H9 (cell line): ENCODE measurements at regions not wholly inside any gene's neighbourhood (a gene's known extent, or its start where the extent isn't known, plus 50 kb on each side); places are given as distances from the start of the nearest gene placed in this dataset.

Source experiments
- DNase-seq: peaks from one replicate; pipeline ENCODE4 v3.0.0-alpha.2; 2017
- H2AFZ ChIP-seq: one replicate; pipeline ENCODE4 v1.6.1; 2013; ENCODE audit warnings: mild to moderate bottlenecking, low read length, control low read depth, moderate library complexity
- H2AK5ac ChIP-seq: 2 replicates; pipeline ENCODE4 v1.6.1; 2013; ENCODE audit warnings: low read length, control low read depth, mixed read lengths; ENCODE audit not compliant: insufficient read length
- H2BK120ac ChIP-seq: one replicate; pipeline ENCODE4 v1.6.1; 2013; ENCODE audit warnings: low read depth, mild to moderate bottlenecking, low read length, control low read depth, inconsistent platforms; ENCODE audit not compliant: poor library complexity, severe bottlenecking
- H2BK12ac ChIP-seq: 2 replicates; pipeline ENCODE4 v1.6.1; 2013; ENCODE audit warnings: low read length, control low read depth, mixed read lengths, low read depth; ENCODE audit not compliant: insufficient read length
- H2BK15ac ChIP-seq: 2 replicates; pipeline ENCODE4 v1.6.1; 2013; ENCODE audit warnings: low read depth, low read length, control low read depth
- H2BK20ac ChIP-seq: one replicate; pipeline ENCODE4 v1.6.1; 2013; ENCODE audit warnings: low read depth, mild to moderate bottlenecking, low read length, control low read depth, inconsistent platforms; ENCODE audit not compliant: poor library complexity, severe bottlenecking
- H2BK5ac ChIP-seq: 2 replicates; pipeline ENCODE4 v1.6.1; 2013; ENCODE audit warnings: low read length, control low read depth, mixed read lengths; ENCODE audit not compliant: insufficient read length
- H3K14ac ChIP-seq: 2 replicates; pipeline ENCODE4 v1.6.1; 2013; ENCODE audit warnings: low read length, control low read depth; ENCODE audit not compliant: insufficient read depth
- H3K18ac ChIP-seq: 2 replicates; pipeline ENCODE4 v1.6.1; 2013; ENCODE audit warnings: low read depth, mild to moderate bottlenecking, mixed read lengths, low read length, control low read depth; ENCODE audit not compliant: insufficient read length
- H3K23ac ChIP-seq: 2 replicates; pipeline ENCODE4 v1.6.1; 2013; ENCODE audit warnings: low read length, control low read depth, mixed read lengths, low read depth; ENCODE audit not compliant: insufficient read length
- H3K23me2 ChIP-seq: 2 replicates; pipeline ENCODE4 v1.6.1; 2013; ENCODE audit warnings: low read depth, mild to moderate bottlenecking, mixed read lengths, low read length, control low read depth; ENCODE audit not compliant: insufficient read length, poor library complexity, severe bottlenecking
- H3K27ac ChIP-seq: 2 replicates; pipeline ENCODE4 v1.5.1; 2013; ENCODE audit warnings: low read length, control low read depth, mixed read lengths, low read depth; ENCODE audit not compliant: insufficient read length
- H3K27me3 ChIP-seq: 2 replicates; pipeline ENCODE4 v1.6.1; 2013; ENCODE audit warnings: low read length, control low read depth, inconsistent platforms; ENCODE audit not compliant: insufficient read depth
- H3K4ac ChIP-seq: 2 replicates; pipeline ENCODE4 v1.6.1; 2013; ENCODE audit warnings: low read depth, mild to moderate bottlenecking, control low read depth, inconsistent platforms, low read length, moderate library complexity
- H3K4me1 ChIP-seq: 2 replicates; pipeline ENCODE4 v1.6.1; 2013; ENCODE audit warnings: low read length, control low read depth, inconsistent platforms; ENCODE audit not compliant: insufficient read depth
- H3K4me2 ChIP-seq: 2 replicates; pipeline ENCODE4 v1.6.1; 2013; ENCODE audit warnings: low read length, control low read depth, mixed read lengths; ENCODE audit not compliant: insufficient read length, insufficient read depth
- H3K56ac ChIP-seq: 2 replicates; pipeline ENCODE4 v1.6.1; 2013; ENCODE audit warnings: low read depth, mild to moderate bottlenecking, mixed read lengths, low read length, control low read depth; ENCODE audit not compliant: insufficient read length
- H3K79me1 ChIP-seq: 2 replicates; pipeline ENCODE4 v1.6.1; 2013; ENCODE audit warnings: low read depth, mild to moderate bottlenecking, moderate library complexity, low read length, control low read depth, inconsistent platforms; ENCODE audit not compliant: insufficient read depth, poor library complexity, severe bottlenecking
- H3K79me2 ChIP-seq: 2 replicates; pipeline ENCODE4 v1.6.1; 2013; ENCODE audit warnings: low read length, control low read depth, inconsistent platforms; ENCODE audit not compliant: insufficient read depth
- H3K9ac ChIP-seq: 2 replicates; pipeline ENCODE4 v1.6.1; 2013; ENCODE audit warnings: low read length, control low read depth, mixed read lengths; ENCODE audit not compliant: insufficient read length; ENCODE audit errors: extremely low read depth
- H3K9me3 ChIP-seq: one replicate; pipeline ENCODE4 v1.6.1; 2013; ENCODE audit warnings: low read depth, low read length, inconsistent platforms; ENCODE audit not compliant: control insufficient read depth
- H3T11ph ChIP-seq: one replicate; pipeline ENCODE4 v1.6.1; 2013; ENCODE audit warnings: mild to moderate bottlenecking, low read length, control low read depth, inconsistent platforms
- H4K20me1 ChIP-seq: one replicate; pipeline ENCODE4 v1.6.1; 2013; ENCODE audit not compliant: control insufficient read depth, insufficient read length, insufficient read depth
- H4K5ac ChIP-seq: 2 replicates; pipeline ENCODE4 v1.6.1; 2013; ENCODE audit warnings: low read depth, mild to moderate bottlenecking, mixed read lengths, low read length, control low read depth; ENCODE audit not compliant: insufficient read length
- H4K8ac ChIP-seq: replicated peaks from 2 replicates; pipeline ENCODE4 v1.6.1; 2013; ENCODE audit warnings: low read length, control low read depth, mixed read lengths, low read depth; ENCODE audit not compliant: insufficient read length
- H4K91ac ChIP-seq: 2 replicates; pipeline ENCODE4 v1.6.1; 2013; ENCODE audit warnings: low read depth, mild to moderate bottlenecking, moderate library complexity, mixed read lengths, low read length, control low read depth; ENCODE audit not compliant: insufficient read length
- H3K27ac Mint-ChIP-seq, 3 experiments: 2 replicates in 2 of 3; 3 replicates in 1 of 3; pipeline ENCODE4 v1.8.0; 2020 to 2021; ENCODE audit warnings: mixed read lengths in 3 of 3, mild to moderate bottlenecking in 1 of 3, moderate library complexity in 1 of 3
- H3K27me3 Mint-ChIP-seq: 2 replicates; pipeline ENCODE4 v1.8.0; 2021; ENCODE audit warnings: low read depth, mild to moderate bottlenecking, moderate library complexity, mixed read lengths
- H3K36me3 Mint-ChIP-seq, 3 experiments: 2 replicates in 2 of 3; 3 replicates in 1 of 3; pipeline ENCODE4 v1.8.0; 2020 to 2021; ENCODE audit warnings: low read depth in 3 of 3, mixed read lengths in 3 of 3; ENCODE audit not compliant: insufficient read depth in 1 of 3
- H3K4me1 Mint-ChIP-seq, 2 experiments: 2 replicates each; pipeline ENCODE4 v1.8.0; 2020; ENCODE audit warnings: mixed read lengths in 2 of 2
- H3K4me3 Mint-ChIP-seq, 2 experiments: 2 replicates in 1 of 2; 3 replicates in 1 of 2; pipeline ENCODE4 v1.8.0; 2020 to 2021; ENCODE audit warnings: mild to moderate bottlenecking in 2 of 2, mixed read lengths in 2 of 2, moderate library complexity in 1 of 2
- H3K9me3 Mint-ChIP-seq, 2 experiments: 2 replicates in 1 of 2; 3 replicates in 1 of 2; pipeline ENCODE4 v1.8.0; 2020; ENCODE audit warnings: mild to moderate bottlenecking in 2 of 2, mixed read lengths in 2 of 2, moderate library complexity in 1 of 2
- WGBS: extraction: QIAGEN DNeasy Blood & Tissue Kit; methylation state at CpG from one replicate; pipeline ENCODE4 v1.1.7; 2013; ENCODE audit warnings: missing lambda C conversion rate, low lambda C conversion rate, mixed read lengths; ENCODE audit not compliant: insufficient read length; ENCODE audit errors: extremely low coverage; 5-methylcytosine and 5-hydroxymethylcytosine counted together
- TF ChIP-seq, protein P1 (sequence below): fragments of 200-600 bp; sonication (generic); conservative IDR thresholded peaks from 3 replicates; pipeline ENCODE4 v1.8.0; 2021; ENCODE audit warnings: antibody characterized with exemption, mild to moderate bottlenecking

DNA sequence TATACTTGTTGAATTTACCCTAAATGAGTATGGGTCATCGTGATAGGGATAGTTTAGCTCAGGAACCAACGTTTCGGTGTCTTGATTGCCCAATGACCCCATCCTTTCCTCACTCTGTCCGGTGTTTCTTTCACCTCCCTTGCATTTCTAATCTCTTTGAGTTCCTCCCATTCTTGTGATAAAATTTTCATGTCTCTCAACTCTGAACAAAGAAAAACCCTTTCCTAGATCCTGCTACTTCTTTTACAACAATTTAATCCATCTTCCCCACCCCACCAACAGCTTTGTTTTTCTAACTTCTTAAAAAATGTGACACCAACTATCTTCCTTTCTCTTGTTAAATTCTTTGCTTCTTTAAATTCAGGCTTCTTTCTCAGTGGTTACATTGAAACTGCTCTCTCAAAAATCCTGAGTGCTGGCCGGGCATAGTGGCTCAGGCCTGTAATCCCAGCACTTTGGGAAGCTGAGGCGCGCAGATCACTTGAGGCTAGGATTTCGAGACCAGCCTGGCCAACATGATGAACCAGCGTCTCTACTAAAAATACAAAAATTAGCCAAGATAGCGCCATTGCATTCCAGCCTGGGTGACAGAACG lies 130.3 kb upstream of the MINDY3 start:
- H3K18ac ChIP-seq: no peak overlapping the region
- H3K9me3 Mint-ChIP-seq: peaks cover 2 to 3% of the 10 kb centered on the region in 2 experiments; a peak in 2 of 5 replicates
- no peak overlapping the region for H3K14ac ChIP-seq
- H3K4me1 Mint-ChIP-seq: peaks cover 39 to 43% of the 10 kb centered on the region in 2 experiments
- H3K9ac ChIP-seq: no peak overlapping the region
- H3K27ac ChIP-seq: peak overlapping the region; percentile 80
- H2BK120ac ChIP-seq: no peak overlapping the region
- H2BK15ac ChIP-seq: no peak overlapping the region
- no peak overlapping the region for H2BK20ac ChIP-seq
- no peak for DNase-seq
- H3K4ac ChIP-seq: no peak overlapping the region
- no peak overlapping the region for H2BK12ac ChIP-seq
- peak overlapping the region in 2 of 3 experiments; percentile 40 to 92; a peak in 5 of 7 replicates for H3K27ac Mint-ChIP-seq
- no peak overlapping the region for H2AFZ ChIP-seq
- H3K27me3 ChIP-seq: no peaks in the 10 kb centered on the region
- H3K79me1 ChIP-seq: no peaks in the 10 kb centered on the region
- TF ChIP-seq, protein P1, sequence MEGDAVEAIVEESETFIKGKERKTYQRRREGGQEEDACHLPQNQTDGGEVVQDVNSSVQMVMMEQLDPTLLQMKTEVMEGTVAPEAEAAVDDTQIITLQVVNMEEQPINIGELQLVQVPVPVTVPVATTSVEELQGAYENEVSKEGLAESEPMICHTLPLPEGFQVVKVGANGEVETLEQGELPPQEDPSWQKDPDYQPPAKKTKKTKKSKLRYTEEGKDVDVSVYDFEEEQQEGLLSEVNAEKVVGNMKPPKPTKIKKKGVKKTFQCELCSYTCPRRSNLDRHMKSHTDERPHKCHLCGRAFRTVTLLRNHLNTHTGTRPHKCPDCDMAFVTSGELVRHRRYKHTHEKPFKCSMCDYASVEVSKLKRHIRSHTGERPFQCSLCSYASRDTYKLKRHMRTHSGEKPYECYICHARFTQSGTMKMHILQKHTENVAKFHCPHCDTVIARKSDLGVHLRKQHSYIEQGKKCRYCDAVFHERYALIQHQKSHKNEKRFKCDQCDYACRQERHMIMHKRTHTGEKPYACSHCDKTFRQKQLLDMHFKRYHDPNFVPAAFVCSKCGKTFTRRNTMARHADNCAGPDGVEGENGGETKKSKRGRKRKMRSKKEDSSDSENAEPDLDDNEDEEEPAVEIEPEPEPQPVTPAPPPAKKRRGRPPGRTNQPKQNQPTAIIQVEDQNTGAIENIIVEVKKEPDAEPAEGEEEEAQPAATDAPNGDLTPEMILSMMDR: no peak
- H3K4me1 ChIP-seq: peaks cover 5% of the 10 kb centered on the region; the same call in 1 of the 2 replicates
- H3T11ph ChIP-seq: no peak overlapping the region
- H3K27me3 Mint-ChIP-seq: no peaks in the 10 kb centered on the region
- peaks cover 3 to 10% (median 5%) of the 10 kb centered on the region in 3 experiments; a peak in 5 of 7 replicates for H3K36me3 Mint-ChIP-seq
- no peaks in the 10 kb centered on the region for H4K20me1 ChIP-seq
- WGBS: no CpG with 5 or more reads among the region's 11 CpGs
- no peaks in the 10 kb centered on the region for H3K23me2 ChIP-seq
- H3K9me3 ChIP-seq: no peaks in the 10 kb centered on the region
- H2AK5ac ChIP-seq: no peak overlapping the region
- no peak overlapping the region for H3K4me3 Mint-ChIP-seq
- H4K8ac ChIP-seq: no peak overlapping the region
- H3K79me2 ChIP-seq: no peaks in the 10 kb centered on the region
- H3K4me2 ChIP-seq: no peak overlapping the region
- no peak overlapping the region for H2BK5ac ChIP-seq
- H3K56ac ChIP-seq: no peak overlapping the region
- no peak overlapping the region for H4K91ac ChIP-seq
- no peak overlapping the region for H3K23ac ChIP-seq
- H4K5ac ChIP-seq: no peak overlapping the region
